ELF-1 (cell line): ENCODE measurements at regions not wholly inside any gene's neighbourhood (a gene's known extent, or its start where the extent isn't known, plus 50 kb on each side); places are given as distances from the start of the nearest gene placed in this dataset.

ENCODE experiments used
- DNase-seq: peaks from one replicate; pipeline ENCODE4 v3.0.0-alpha.2; 2016; ENCODE audit warnings: low read depth, low spot score

GRCh38 chr9:106801816-106802215 is 61.1 kb upstream of the ZNF462 start:
- DNase-seq: no peak
